KG1 (cell line): ENCODE measurements at regions not wholly inside any gene's neighbourhood (a gene's known extent, or its start where the extent isn't known, plus 50 kb on each side); places are given as distances from the start of the nearest gene placed in this dataset.

ENCODE experiments used
- DNase-seq: peaks from one replicate; lab custom pipeline; 2025; lab: John Stamatoyannopoulos, UW

GRCh38 chr7:157482025-157482424, 145.2 kb downstream of the DNAJB6 start:
- DNase-seq, result no peak

GRCh38 chr7:157482517-157483087, 145.8 kb downstream of the DNAJB6 start:
- DNase-seq, result no peak

GRCh38 chr7:157483515-157483914, 146.7 kb downstream of the DNAJB6 start:
- DNase-seq, result no peak

- DNase-seq, result no peak
Measured at GRCh38 chr7:157483971-157484410, 147.2 kb downstream of the DNAJB6 start.

GRCh38 chr7:157484411-157485081, 147.7 kb downstream of the DNAJB6 start:
- DNase-seq, result no peak

GRCh38 chr7:157485361-157485831, 148.6 kb downstream of the DNAJB6 start:
- no peak for DNase-seq

- DNase-seq, result no peak
Measured at GRCh38 chr7:157486007-157486755, 149.4 kb downstream of the DNAJB6 start.

GRCh38 chr7:157487046-157487770, 150.4 kb downstream of the DNAJB6 start:
- DNase-seq, result no peak

- no peak for DNase-seq
Measured at GRCh38 chr7:157488281-157488680, 151.5 kb downstream of the DNAJB6 start.

GRCh38 chr7:157488966-157489365, 152.2 kb downstream of the DNAJB6 start:
- no peak for DNase-seq
